HG03439 (cell line): ENCODE measurements at regions not wholly inside any gene's neighbourhood (a gene's known extent, or its start where the extent isn't known, plus 50 kb on each side); places are given as distances from the start of the nearest gene placed in this dataset.
"Not testable (repeated sequence)": the region's sequence is repeated elsewhere in the genome, so short reads cannot be mapped to it uniquely, and the experiment has no call there.

Source experiments
- ATAC-seq: cut with Tn5 transposase; IDR thresholded peaks from one replicate; pipeline ENCODE4 v1.9.1; 2021; ENCODE audit warnings: mild to moderate bottlenecking, moderate library complexity; ENCODE audit not compliant: unreplicated experiment

DNA sequence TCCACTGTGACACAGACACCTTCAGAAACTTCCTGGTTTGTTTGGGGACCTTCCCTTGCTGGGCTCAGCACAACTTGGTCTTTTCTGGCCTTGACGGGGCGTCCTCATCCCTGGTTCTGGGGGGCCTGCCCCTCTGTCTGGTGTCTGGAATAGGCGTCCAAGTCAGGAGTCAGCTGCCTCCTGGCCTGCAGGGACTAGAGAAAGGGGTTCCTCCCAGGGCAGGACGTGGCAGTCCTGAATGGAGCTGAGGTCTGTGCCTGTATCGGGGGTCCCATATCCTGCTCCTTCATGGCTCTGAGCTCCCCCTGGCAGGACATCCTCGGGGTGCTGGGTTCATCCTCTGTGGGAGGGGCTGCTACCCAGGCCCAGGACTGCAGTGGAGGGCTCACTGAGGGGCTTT is 384.0 kb downstream of the TMEM121 start:
- ATAC-seq, result no peak

DNA sequence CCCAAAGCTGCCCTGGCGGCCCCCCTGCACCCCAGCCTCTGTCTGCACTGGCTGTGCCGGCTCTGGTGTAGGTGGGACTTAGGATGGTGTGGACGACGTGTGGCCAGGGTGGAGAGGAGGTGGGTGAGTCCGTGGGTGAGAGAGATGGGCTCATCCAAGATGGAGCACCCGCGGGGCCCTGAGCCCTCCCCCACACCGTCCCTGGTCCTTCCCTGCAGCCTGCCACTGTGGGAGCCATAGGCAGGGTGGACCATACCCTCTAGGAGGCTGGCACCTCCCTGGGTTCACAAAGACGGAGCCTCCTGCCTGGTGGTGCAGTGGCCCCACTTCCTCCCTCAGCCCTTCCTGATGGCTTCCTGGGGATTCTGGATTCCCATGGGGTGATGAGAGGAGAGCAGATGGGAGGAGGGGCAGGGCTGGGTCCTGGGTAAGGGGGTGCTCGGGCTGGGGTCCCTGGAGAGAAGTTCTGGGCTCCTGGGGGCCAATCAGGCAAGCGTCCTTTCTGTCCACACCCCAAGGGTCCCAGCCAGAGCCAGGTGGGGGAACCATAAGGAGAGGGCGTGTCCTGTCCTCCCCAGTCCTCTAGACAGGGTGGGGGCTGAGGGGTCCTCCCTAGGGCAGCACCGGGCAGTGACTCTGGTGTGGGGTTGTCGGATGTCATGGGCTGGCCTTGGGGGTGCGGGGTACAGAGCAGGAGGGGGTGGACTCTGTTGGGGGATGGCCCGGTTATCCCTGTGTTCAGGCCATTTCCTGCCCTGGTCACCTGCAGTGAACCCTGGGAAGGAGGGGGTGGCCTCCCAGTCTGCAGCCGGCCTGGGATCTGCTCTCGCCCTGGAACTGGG is 384.8 kb downstream of the TMEM121 start:
- no peak for ATAC-seq

DNA sequence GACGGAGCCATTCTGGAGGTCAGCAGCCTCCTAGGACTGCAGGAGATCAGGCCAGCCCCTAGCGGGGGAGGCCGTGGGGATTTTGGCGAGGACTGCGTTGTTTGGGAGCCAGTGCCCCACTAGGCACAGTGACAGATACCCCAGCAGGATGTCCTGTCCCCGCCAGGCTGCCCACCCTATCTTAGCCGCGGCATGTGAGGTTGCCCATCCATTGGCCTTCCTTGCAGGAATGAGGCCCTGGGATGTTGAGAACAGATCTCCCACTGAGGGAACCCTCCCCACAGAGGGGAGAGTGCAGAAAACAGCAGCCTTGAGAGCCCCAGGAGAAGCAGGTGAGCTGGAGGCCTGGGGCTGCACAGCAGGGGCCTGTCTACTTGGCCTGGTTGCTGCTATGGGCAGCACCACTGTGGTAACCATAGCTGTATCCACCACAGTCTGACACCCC is 385.5 kb downstream of the TMEM121 start:
- not testable (repeated sequence) for ATAC-seq

DNA sequence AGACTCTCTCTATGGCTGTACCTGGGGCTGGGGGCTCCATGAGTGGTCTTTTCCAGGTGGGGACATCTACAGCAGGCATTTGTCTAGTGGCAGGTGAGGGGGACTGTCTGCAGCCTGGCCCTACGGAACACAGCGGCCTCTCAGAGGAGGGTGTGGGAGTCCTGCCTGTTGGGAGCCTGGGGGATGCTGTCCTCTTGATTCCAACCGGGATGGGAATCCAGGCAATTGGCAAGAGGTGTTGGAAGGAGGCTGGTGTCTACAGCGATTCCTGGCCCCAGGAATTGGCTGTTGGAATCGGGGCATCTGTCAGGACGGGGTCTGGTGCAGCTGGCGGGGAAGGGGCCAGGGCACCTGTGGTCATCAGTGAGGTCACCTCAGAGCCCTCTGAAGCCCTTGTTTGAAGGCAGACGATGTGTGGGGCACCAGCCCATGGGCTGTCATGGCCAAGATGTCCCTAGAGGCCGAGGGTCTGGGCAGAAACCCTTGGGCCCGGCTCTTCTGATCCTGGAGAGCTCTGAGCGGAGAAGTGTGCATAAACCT is 386.3 kb downstream of the TMEM121 start:
- no peak for ATAC-seq

DNA sequence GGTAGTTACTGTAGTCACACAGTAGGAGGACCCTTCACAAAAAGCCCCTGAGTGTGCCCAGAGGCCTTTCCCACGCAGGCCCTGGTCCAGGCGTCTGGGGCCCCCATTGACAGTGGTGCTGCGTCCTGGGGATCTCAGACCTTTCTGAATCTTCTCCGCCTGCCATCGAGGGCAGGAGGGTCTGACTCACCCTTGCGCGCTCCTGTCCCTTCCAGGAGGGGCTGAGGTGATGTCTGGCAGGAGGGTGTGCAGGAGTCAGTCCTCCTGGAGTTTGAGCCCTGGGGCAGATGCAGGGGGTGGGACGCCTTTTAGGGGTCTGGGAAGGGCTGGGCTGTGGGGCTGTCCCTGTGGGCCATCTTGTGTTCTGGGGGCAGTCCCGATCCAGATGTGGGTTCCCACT is 386.8 kb downstream of the TMEM121 start:
- ATAC-seq, result no peak

DNA sequence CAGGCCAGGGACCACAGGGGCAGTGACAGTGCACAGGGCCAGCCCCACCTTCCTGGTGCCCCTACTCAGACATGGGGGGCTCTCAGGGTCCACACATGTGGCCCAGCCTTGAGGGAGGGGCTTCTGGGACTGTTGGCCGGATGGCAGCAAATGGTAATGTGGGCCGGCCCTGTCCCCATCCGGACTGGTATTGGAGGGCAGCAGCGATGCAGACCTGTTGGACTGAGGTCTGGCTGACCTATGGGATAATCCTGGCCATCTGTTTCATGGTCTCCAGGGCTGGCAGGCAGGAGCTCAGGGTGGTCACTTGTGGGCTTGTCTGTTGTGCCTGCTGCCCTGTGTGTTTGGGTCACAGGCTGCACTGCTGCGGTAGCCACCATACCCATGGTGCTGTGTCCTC is 387.5 kb downstream of the TMEM121 start:
- ATAC-seq, result no peak

DNA sequence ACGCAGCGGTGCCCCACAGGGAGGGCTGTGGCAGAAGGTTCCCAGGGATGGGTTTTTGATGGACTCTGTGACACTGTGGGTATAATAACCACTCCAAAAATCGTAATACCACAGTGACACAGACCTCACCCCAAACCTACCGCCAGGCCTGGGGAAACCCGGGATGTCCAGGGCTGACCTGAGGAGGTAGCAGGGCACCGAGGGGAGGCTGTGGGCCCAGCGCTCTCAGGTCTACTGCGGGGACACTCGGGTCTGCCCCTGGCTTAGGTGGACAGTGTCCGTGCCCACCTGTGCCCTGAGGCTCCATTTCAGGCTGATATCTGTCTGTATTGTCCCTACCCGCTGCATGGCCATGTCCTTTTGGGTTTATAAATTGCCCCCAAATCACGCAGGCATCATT is 387.9 kb downstream of the TMEM121 start:
- ATAC-seq, result not testable (repeated sequence)

DNA sequence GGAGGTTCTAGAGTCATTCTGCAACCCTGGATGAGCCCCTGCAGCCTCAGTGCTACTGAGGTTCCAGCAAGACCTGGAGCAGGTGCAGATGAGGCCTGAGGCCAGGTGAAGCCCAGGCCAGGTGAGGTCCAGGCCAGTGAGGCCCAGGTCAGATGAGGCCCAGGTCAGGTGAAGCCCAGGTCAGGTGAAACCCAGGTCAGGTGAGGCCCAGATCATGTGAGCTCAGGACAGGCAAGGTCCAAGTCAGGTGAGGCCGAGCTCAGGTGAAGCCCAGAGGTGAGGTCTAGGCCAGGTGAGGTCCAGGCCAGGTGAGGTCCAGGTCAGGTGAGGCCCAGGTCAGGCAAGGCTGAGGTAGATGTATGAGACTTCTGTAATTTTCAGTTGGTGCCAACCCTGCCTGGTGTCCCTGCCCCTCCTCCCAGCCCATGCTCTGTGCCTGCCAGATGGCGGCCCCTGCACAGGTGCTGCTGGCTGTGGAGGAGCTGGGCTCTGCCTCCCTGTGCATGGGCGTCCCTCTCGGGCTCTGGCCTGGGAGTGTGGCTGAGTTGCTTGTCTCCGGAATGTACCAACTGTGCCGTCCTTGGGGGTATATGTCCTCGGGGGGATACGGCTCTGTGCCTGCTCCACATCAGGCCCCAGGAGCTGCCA is 388.5 kb downstream of the TMEM121 start:
- no peak for ATAC-seq

DNA sequence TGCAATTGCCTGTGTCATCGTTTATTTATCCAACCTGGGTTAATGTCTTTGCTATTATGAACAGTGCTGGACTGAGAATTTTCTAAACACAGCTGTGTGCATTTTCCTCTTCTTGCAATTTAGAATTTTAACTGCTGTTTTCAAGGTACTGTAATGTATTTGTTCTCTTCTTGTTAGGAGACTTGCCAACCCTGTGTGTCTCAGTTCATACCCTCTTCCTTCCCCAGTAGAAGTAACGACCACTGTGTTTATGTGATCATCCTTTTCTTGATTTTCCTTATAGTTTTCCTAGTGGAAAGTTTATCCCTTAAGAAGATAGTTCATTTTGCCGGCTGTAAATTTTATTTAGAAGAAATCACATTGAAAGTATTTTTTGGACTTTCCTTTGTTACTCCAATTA is 389.2 kb downstream of the TMEM121 start:
- ATAC-seq, result not testable (repeated sequence)

DNA sequence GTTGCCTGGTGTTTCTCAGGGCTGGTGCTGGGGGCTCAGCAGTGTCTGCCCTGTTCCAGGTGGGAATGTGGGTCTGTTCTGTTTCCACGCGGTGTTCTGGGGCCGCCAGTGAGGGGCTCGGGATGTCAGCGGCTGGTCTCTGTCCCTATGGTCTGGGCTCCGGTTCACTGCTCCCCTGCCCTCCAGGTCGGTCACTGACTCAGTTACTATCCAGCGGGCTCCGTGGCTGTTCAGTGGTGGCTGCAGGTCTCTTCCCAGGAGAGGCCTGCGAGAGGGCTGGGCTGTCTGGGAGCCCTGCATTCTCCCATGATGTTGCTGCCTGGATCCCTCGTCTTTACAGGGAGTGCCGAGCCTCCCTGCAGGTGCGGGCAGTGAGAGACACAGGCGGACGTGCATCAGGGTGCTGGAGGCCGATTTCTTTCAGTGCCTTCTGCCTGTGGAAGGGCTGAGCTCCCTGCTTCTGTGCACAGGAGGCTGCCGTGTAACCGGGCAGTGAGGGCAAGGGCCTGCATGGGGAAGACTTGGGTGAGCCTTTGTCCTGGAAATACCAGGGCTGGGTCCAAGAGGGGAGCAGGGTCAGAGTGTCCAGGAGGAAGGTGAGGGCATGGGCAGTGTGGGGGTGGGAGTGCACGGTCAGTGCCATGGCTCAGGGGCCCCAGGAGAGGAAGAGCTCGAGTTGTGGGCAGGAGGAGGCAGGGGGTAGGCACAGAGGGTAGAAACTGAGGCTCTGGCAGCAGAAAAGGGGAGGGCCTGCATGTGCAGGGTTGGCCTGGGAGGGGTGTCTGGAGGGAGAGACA is 391.0 kb downstream of the TMEM121 start:
- ATAC-seq, result not testable (repeated sequence)

DNA sequence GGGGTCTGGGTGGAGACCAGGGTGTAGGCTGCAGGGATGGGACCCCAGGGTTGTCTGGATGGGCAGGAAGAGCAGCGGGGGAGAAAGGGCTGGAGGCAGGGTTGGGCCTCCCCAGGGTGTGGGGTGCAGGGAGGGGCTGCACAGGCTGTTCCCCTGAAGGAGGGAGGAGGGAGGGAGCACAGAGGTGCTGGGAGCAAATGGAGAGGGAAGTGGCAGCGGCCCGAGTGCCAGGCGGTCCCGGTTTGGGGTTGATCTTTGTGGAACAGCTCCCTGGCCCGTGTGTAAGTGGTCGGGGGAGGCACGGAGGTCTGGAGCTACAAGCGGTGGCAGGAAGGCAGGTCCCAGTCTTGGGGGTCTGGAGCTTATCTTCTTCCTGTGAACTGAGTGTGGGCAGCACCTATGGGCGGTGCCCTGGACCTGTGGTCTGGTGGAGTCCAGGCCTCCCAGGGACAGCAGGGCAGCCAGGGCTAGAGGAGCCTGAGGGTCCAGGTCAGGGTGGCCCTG is 391.6 kb downstream of the TMEM121 start:
- no peak for ATAC-seq

DNA sequence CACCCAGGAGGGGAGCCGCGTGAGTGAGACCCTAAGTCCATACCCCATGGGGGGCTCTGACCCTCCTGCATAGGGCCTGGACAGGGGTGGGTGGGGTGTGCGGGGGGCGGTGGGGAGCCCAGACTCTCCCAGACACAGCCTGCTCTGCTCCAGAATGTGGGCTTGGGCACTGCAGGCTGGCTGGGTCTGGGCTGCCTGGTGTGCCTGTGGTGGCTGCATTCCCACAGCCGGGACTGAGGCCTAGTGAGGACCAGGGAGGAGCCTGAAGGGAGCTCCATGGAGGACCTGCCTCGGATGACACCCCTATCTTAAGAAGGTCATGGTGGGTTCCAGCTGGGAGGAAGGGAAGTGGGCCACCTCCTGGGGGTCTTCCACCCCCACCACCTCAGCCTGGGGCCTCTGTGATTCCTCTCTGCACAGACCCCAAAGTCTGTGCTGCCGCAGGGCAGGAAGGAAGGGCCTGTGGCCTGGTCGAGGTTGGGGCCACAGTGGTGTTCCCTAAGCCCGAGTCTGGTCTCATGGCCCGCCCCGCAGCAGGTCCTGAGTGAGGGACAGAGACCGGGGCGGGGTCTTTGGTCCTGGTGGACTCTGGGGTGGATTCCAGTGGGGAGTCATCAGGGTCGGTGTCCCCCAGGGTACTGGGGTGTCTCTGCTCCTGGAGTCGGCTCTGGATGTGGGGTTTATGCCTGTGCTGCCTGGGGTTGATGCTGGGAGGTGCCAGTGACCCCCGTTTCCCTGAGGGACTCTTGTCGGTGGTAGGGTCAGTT is 392.3 kb downstream of the TMEM121 start:
- ATAC-seq, result no peak

DNA sequence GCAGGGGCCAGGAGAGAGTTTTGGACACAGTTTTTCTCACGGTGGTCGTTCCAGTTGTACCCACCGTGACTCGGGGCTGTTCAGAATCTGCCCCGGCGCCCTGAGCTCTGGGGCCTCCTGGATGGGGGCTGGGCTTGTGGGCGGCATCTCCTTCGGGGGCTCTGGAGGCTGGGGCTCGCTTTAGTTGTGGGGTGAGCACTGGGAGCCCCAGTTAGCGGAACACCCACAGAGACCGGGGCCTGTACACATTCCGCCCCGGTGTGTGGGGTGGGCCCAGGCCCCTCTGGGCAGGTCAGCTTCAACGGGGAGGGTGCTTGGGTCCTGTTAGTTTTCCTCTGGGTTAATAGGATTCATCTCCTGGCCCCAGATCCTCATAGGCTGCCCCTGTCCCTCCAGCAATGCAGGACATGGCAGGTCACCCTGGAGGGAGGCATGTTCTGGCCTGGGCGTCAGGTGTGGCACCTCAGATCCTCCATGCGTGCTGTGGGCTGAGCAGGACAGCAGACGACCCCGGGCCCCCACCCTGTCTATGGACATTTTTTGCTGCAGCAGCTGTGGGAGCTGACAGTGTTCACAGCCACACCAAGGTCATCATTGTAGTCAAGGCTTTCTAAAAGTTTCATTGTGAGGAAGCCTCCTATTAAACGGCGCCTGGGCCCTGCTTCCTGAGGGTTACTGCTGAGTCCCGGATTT is 393.2 kb downstream of the TMEM121 start:
- no peak for ATAC-seq

DNA sequence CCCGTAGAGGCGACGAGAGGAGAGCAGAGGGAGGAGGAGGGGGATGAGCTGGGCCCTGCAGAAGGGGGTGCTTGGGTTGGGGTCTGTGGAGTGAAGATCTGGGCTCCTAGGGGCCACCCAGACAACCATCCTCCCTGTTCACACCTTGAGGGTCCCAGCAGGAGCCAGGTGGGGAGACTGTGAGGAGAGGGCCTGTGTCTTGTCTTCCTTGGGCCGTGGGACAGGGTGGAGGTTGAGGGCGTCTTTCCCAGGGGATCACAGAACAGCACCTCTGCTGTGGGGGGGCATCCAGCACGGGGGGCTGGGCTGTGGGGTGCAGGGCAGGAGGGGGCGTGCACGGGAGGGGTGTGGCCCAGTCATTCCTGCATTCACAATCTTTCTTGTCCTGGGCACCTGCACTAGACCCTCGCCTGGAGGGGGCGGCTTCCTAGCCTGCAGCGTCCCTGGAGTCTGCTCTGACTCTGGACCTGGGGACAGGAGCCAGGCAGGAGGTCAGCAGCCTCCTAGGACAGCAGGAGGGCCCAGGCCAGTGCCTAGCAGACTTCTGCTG is 393.8 kb downstream of the TMEM121 start:
- ATAC-seq, result not testable (repeated sequence)

DNA sequence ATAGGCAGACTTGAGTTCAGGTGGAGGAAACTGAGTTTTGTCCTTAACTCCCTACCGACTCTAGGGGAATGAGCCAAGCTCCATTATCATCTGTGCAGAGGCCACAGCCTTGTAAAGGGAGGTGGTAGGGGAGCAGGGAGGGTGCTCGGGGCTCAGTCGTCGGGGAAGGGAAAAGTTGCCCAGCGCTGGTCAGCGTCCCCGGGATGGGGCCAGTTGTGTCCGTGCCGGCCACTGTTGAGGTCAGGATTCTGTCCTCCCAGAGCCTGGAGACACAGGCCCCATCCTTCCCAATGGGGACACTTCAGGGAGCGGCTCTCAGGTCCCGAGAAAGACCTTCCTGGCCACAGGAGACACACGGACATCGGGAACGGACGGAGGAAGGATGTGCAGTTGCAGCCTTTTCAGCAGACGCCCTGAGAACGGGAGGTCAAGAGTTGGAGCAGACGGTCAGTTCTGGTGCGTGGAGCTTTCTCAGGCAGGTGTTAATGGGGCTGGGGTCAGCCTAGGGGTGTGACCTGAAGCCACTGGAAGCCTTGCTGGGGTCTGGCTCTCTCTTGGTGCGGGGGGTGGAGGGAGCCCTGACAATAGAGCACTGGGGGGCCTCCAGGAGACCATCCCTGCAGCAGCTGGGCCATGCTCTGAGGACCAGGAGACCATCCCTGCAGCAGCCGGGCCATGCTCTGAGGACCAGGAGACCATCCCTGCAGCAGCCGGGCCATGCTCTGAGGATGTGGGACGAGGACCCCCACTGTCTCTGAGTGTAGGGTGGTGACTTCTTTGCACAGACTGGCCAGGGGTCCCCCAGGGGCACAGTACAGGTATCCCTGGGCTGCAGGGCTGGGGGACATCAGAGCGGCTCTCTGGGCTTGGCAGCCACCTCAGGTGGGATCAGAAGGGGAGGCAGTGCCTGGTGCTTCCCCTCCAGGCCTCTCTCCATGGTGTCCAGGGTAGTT is 394.7 kb downstream of the TMEM121 start:
- not testable (repeated sequence) for ATAC-seq

DNA sequence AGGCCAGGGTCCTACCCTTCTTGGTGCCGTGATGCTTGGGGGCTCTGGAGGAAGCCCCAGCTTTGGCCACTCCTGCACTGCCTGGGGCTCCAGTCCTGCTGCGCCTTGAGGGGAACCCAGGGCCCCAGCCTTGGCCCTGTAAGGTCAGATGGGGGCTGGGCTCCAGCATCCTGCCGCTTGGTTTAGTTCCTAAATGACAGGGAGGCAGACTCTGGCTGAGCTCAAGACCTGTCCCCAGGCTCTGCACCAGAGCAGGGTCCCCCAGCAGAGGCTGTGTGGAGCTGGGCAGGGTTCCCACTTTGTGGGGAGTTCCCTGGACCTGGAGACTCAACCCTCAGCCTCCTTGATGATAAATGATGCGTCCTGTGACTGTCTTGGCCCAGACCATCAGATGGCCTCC is 395.4 kb downstream of the TMEM121 start:
- ATAC-seq, result not testable (repeated sequence)

DNA sequence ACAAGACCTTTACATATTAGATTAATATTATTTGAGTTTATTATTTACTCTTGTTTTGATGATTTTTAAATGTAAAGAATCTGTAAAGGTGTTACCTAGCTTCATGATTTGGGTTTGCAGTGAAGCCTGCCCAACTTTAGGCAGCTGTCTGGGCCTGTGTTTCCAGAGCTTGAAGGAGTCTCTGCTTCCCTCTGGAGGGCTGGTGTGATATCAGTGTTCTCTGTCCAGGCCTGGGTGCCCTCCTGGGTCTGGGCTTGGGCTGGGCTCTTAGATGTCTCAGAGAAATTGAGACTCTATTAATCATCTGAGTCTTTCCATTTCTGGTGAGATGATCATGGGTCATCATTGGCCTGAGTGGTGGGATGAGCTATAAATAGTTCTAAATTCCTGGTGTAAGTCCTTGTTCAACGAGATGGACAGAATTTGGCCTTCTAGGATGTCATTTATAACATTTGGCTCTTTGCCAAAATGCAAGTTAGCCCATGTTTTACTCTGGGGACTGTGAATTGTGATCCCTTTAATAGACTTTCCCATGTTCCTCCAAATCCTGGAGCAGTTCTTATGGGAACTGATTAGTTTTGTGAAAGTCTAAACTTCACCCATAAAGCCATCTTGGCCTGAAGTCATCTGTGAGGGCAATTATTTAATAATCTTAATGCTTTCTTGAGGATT is 397.3 kb downstream of the TMEM121 start:
- not testable (repeated sequence) for ATAC-seq
